ENCODE measurements at regions not wholly inside any gene's neighbourhood (a gene's known extent, or its start where the extent isn't known, plus 50 kb on each side); places are given as distances from the start of the nearest gene placed in this dataset.
"Not testable (repeated sequence)": the region's sequence is repeated elsewhere in the genome, so short reads cannot be mapped to it uniquely, and the experiment has no call there.

GRCh38 chr13:108074429-108074828 lies 140.9 kb downstream of the LIG4 start:
- not testable (repeated sequence) for DNase-seq

DNA sequence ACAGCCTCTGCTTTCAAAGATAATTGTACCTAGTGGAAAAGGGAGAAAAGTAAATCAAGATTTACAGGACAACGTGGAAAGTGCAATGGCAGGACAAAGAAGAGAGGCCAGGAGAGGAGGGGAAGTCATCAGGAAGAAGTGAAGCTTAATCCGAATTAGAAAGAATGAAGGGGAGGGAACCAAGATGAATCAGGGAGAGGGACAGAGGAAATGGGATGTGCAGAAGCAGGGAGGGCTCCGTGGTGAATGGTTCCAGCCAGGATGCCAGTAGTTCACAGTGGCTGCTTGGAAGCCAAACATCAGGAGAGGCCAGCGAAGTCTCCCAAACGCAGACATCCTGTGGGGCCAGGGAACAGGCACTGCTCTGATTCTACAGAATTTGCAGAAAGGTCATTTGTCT lies 144.4 kb downstream of the LIG4 start:
- no peak for DNase-seq

- DNase-seq: no peak
Observed at GRCh38 chr13:108070491-108070890, 144.8 kb downstream of the LIG4 start.

- DNase-seq: no peak
Observed at GRCh38 chr13:108069521-108070210, 145.7 kb downstream of the LIG4 start.

DNA sequence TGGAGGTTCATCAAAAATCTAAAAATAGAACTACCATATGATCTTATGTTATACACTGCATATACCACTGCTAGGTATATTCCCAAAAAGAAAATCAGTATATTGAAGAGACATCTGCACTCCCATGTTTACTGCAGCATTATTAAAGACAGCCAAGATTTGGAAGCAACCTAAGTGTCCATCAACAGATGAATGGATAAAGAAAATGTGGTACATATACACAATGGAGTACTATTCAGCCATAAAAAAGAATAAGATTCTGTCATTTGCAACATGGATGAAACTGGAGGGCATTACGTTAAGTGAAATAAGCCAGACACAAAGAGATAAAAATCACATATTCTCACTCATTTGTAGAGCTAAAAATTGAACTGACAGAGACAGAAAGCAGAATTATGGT lies 151.0 kb downstream of the LIG4 start:
- DNase-seq: not testable (repeated sequence)

GRCh38 chr13:108060111-108060510 lies 155.2 kb downstream of the LIG4 start:
- DNase-seq: no peak

- no peak for DNase-seq
Observed at GRCh38 chr13:108056278-108056677, 159.1 kb downstream of the LIG4 start.

- no peak for DNase-seq
Observed at GRCh38 chr13:108049211-108049610, 166.1 kb downstream of the LIG4 start.

DNA sequence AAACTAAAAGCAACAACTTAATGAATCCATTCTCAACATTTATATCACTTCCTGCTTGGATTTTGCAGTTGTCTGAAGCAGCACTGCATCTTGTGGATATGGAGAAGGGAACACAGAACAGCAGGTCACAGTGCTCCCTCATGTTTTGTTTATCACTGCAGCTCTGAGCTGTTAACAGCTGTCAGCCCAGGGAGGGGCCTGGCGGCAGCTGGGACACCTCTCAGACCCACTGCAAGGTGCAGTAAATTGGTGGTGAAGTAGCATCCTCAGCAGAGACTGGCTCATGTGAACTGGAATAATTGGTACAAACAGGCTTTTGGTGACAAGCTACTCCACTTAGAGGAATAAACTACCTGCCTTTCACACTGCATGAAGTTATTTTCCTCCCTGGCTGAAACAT lies 170.4 kb downstream of the LIG4 start:
- DNase-seq: no peak

GRCh38 chr13:108042866-108043265 lies 172.5 kb downstream of the LIG4 start:
- not testable (repeated sequence) for DNase-seq

- DNase-seq: no peak
Observed at GRCh38 chr13:108037348-108037747, 178.0 kb downstream of the LIG4 start.

DNA sequence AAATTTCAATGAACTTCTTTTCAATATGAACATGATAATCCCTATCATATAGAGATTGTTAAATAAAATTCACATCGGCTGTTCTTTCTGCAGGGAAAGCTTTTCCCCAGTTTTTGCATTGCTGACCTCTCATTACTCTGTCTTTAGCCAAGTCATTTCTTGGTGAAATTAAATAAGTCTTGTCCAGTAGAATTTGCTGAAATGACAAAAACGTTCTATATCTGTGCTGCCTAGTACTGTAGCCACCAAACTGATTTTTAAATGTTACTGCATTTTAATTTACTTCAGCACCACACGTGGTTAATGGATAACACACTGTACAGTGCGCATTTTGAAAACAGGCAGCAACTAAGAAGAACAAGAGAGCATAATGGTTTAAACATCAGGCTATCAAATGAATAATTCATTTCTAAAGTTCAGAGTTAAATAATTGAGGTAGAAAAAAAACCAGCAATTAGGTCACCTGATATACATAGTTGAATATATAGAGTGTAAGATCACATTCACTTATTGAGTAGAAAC lies 178.9 kb downstream of the LIG4 start:
- no peak for DNase-seq

GRCh38 chr13:108034909-108035410 lies 180.4 kb downstream of the LIG4 start:
- no peak for DNase-seq

DNA sequence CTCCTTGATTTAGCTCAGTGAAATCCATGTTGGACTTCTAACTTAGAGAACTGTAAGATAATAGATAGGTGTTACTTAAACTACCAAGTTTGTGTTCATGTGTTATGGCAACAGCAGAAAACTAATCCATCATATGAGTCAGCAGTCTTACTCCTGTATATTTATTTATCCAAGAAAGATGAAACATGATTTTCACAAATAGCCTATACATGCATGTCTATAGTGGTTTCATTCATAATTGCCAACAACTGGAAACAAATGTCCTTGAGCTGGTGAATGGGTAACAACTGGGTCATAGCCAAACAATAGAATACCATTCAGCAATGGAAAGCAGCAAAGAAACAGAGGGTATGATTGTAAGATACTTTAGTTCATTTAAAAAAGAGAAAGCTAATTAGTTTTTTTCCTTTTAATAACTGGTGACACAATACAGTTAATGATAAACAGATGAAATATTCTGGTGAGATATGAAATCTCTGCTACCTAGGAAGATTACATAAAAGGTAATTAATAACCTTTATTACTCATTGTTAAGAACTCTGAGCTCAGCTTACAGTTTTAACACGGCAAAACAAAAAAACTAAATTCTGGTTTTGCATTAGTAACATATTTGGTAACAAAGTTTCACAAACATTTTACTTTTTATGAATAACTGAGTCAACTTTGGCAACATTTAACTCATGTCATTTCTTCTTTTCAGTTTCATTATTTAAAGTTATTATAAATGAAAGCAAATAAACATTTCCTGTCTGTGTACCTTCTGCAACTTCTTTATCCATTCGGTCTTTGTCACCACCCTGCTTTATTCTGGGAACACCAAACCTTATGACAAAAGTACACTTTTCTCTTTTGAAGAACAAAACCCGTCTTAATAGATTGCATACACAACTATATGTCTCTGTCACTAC lies 181.3 kb downstream of the LIG4 start:
- DNase-seq: no peak

DNA sequence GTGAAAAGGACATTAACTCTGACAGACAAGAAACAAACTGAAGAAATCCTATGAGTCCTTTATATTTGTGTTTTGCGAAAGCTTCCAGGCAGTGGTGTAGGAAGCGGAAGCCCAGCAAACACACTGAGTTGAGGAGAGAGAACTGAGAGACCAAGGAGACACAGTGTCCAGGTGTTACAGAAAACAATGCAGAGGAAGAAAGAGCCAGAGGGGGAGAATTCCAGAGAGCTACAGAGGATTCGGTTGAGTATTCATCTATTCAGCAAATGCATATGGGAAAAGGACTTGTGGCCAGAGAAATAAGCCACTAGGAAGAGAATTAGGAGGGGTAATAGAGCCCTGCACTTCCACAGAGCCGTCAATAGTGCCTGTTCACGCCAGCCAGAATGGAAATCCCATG lies 183.5 kb downstream of the LIG4 start:
- DNase-seq: no peak

DNA sequence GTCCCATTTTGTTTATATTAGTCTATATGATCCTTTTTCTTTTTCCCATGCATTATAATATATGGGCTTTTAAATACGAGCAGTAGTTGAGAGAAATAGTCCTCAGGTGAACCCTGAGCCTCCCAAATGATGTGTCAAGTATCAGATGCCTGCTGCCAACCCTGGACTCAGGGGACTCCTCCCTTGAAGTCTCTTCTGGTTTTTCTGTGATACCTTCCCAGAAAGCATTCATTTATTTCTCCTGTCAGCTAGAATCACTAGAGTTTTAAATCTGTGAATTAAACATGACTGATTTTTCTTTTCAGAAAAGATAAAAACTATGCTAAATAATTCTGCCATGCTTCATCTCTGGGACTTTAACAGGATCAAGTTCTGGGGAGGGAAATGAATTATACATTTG lies 184.6 kb downstream of the LIG4 start:
- DNase-seq: no peak

DNA sequence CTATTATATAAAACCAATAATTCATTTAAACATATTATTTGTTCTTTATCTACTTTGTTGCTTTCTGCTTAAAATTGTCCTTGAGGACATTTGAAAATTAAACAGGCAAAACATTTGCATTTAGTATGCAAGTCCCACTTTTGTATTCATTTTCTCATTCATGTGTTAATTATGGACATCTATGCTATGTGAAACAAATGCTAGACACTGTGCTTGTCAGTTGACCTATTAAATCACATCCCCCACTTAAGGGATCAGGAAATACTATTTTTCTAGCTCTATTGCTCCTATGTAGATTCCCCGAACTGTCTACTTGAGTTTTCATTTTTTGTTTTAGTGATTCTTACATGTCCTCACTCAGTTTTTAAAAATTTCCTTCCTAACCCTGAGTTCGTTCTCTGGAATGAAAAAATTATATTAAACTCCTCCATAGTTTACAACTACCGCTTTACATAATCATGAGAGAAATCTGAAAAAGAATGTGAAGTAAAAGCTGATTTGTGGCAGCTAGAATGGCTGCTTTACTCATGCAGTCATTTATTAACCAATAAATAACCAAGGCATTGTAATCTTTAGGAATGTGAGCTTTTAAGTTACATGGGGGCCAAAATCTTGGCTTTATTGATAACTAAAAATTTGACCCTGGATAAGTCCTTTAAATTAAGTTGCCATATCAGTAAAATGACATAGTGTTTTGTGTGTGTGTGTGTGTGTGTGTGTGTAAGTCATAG lies 188.5 kb downstream of the LIG4 start:
- no peak for DNase-seq

DNA sequence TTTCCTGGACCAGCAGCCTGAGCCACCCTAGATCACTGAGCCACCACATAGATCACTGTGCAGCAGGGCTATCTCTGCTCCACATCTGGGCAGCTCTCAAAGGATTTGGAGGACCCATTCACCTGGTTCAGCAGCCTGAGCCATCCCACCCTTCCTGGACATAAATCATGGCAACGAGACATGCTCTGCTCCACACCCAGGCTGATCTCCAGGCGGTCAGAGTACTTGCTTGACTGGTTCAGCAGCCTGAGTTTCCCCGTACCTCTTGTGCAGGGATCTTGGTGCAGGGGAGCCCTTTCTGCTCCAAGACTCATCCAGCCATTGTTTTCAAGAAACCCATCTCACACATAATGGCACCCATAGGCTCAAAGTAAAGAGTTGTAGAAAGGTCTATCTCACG lies 195.3 kb downstream of the LIG4 start:
- DNase-seq: no peak

DNA sequence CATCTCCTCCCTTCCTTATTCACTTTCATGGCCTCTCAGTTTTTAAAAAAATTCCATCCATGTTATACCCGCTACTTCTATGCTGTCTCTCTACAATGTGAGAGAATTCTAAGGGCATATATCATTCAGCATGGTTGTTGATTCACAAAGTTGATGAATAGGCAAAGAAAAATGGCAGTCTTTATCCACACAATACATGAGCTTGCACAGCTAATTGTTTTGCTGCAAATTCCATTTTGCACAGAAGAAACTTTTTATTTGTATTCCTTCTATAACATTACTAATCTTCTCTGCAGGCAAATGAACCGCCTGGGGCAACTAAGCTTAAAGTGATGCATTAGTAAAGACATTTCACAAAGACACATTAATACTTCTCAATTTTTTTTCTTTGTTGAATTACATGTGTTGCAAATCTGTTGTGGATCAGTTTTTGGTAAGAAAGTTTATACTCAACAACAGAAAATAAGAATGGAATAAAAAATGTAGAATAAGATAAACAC lies 196.9 kb downstream of the LIG4 start:
- DNase-seq: no peak

- DNase-seq: no peak
Observed at GRCh38 chr13:108006619-108007018, 208.7 kb downstream of the LIG4 start.

DNA sequence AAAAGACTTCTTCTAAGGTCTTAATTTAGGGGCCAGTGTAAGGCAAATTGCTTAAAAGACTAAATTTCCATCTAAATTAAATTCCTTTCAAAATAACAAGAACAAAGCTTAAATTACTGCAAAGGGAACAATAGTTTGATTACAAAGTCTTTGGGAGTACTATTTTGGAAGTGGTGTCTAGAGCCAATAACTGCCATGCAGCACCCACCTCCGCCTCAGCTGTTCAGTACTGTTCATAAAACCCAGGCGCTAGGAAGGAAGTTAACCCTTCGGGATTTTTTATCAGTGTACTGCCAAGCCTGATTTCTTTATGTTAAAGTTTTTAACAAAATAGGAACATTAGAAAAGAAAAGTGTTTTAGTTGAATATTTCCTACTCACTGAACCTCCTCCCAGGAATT lies 210.1 kb downstream of the LIG4 start:
- no peak for DNase-seq

DNA sequence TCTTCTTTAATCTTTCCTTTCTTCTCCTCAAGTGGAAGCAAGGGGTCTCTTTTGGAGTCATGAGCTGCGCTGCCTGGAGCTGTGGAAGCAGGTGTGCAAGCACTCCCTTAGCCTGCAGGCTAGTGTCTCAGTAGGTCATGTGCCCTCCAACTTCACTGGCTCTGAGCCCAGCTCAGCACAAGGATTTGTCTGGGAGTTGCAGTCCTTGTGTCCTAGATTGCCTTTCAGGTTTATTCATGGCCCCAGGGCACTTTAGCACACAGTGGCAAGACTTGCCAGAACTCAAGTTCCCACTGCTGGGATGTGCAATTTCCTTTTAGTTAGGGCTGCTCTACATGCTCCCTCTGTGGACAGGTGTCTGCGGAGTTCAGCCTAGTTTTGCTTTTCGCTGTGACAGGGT lies 211.7 kb downstream of the LIG4 start:
- no peak for DNase-seq

DNA sequence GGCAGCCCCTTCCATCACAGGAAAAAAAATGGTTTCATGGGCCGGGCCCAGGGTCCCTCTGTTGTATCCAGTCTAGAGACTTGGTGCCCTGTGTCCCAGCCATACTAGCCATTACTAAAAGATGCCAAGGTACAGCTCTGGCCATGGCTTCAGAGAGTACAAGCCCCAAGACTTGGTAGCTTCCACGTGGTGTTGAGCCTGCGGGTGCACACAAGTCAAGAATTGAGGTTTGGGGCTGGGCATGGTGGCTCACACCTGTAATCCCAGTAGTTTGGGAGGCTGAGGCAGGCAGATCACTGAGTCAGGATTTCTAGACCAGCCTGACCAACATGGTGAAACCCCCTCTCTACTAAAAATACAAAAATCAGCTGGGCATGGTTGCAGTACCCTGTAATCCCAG lies 214.3 kb downstream of the LIG4 start:
- no peak for DNase-seq

Data from MV-4-11 (cell line).